ENCODE measurements at regions not wholly inside any gene's neighbourhood (a gene's known extent, or its start where the extent isn't known, plus 50 kb on each side); places are given as distances from the start of the nearest gene placed in this dataset.

- DNase-seq (ENCODE audit: low spot score): no peak
- H3K27ac ChIP-seq: no peak overlapping the region
- TF ChIP-seq, protein P1, sequence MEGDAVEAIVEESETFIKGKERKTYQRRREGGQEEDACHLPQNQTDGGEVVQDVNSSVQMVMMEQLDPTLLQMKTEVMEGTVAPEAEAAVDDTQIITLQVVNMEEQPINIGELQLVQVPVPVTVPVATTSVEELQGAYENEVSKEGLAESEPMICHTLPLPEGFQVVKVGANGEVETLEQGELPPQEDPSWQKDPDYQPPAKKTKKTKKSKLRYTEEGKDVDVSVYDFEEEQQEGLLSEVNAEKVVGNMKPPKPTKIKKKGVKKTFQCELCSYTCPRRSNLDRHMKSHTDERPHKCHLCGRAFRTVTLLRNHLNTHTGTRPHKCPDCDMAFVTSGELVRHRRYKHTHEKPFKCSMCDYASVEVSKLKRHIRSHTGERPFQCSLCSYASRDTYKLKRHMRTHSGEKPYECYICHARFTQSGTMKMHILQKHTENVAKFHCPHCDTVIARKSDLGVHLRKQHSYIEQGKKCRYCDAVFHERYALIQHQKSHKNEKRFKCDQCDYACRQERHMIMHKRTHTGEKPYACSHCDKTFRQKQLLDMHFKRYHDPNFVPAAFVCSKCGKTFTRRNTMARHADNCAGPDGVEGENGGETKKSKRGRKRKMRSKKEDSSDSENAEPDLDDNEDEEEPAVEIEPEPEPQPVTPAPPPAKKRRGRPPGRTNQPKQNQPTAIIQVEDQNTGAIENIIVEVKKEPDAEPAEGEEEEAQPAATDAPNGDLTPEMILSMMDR (IDR thresholded peaks at IDR 0.05): no peak
- H3K27me3 ChIP-seq: no peaks in the 10 kb centered on the region
- no peaks in the 10 kb centered on the region for H3K9me3 ChIP-seq
- no peaks in the 10 kb centered on the region for H3K36me3 ChIP-seq
- H3K4me1 ChIP-seq: peaks cover 0 to 9% of the 10 kb centered on the region in 2 donors
- H3K4me3 ChIP-seq: no peak overlapping the region
Measured at GRCh38 chr10:63755441-63755840, 234.2 kb downstream of the REEP3 start.

DNA sequence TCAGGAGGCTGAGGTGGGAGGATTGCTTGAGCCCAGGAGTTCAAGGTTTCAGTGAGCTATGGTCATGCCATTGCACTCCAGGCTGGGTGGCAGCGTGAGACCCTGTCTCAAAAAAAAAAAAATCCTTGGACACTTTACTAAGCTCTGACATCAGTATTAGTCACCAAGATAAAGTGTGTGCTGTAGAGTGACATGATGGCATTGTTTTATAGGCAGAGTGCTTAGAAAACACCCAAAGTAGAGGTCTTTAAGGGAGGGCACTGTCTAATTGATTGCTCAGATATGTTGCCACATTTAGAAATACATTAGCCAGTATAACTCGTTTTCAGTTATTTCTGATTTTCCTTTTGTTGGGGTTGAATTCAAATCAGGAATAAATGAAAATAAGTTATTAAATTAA, 235.9 kb downstream of the REEP3 start:
- no peaks in the 10 kb centered on the region for H3K27me3 ChIP-seq
- no peak overlapping the region for H3K27ac ChIP-seq
- H3K9me3 ChIP-seq: no peaks in the 10 kb centered on the region

GRCh38 chr10:63758080-63758479, 236.9 kb downstream of the REEP3 start:
- TF ChIP-seq, protein P1 (IDR thresholded peaks at IDR 0.05): no peak
- H3K36me3 ChIP-seq: no peaks in the 10 kb centered on the region
- no peaks in the 10 kb centered on the region for H3K9me3 ChIP-seq
- H3K27ac ChIP-seq: no peak overlapping the region
- H3K27me3 ChIP-seq: no peaks in the 10 kb centered on the region
- H3K4me1 ChIP-seq: peaks cover 0 to 15% of the 10 kb centered on the region in 2 donors
- no peak for DNase-seq (ENCODE audit: low spot score)
- no peak overlapping the region for H3K4me3 ChIP-seq

More for the DNA sequence above, 235.9 kb downstream of the REEP3 start:
- no peak for DNase-seq (ENCODE audit: low spot score)
- peaks cover 0 to 15% of the 10 kb centered on the region in 2 donors for H3K4me1 ChIP-seq
- H3K36me3 ChIP-seq: no peaks in the 10 kb centered on the region
- no peak overlapping the region for H3K4me3 ChIP-seq
- TF ChIP-seq, protein P1 (IDR thresholded peaks at IDR 0.05): no peak

- Histone ChIP-seq H3K27me3 (no peaks in the 10 kb centered on the region), H3K9me3 (no peaks in the 10 kb centered on the region), H3K27ac (peak overlapping the region in 1 of 2 donors; percentile 9), H3K4me1 (peaks cover 0 to 15% of the 10 kb centered on the region in 2 donors), H3K36me3 (no peaks in the 10 kb centered on the region), H3K4me3 (no peak overlapping the region)
- DNase-seq (ENCODE audit: low spot score): no peak
- TF ChIP-seq, protein P1 (IDR thresholded peaks at IDR 0.05): no peak
Measured at GRCh38 chr10:63759335-63759734, 238.1 kb downstream of the REEP3 start.

DNA sequence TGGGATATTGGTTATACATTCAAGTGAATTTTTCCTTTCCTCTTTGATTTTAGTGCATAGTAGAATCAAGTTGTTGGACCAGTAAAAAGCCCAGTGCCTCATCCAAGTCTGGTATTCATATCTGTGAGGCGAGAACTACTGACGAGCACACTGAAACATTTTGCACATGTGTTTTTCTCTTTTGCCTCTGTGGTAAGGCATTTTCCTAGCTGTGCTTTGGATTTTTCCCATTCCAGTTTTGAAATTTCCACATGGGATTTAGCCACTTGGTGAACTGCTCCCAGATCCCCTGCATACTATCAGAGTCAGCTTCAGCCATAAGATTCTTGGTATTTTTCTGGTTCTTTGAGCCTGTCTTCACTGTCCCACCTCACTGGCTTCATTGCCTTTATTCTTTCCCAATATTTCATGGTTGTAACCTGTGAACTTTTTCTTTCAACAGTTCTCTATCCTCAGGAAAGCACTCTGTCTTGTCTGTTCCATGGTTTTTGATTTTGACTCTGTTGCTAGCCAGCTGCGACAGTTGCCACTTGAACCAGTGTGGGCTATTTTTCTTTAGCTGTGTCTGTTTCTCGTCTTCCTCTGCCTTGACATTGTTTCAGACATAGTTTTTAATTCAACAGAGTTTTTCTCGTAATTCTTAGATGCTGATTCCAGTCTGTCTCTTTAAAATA, 239.0 kb downstream of the REEP3 start:
- Histone ChIP-seq H3K4me3 (no peak overlapping the region), H3K4me1 (peaks cover 0 to 15% of the 10 kb centered on the region in 2 donors), H3K36me3 (no peaks in the 10 kb centered on the region), H3K27me3 (no peaks in the 10 kb centered on the region), H3K9me3 (no peaks in the 10 kb centered on the region), H3K27ac (peak overlapping the region; percentile 19 to 64)
- DNase-seq (ENCODE audit: low spot score): no peak
- TF ChIP-seq, protein P1 (IDR thresholded peaks at IDR 0.05): no peak

GRCh38 chr10:63760708-63761047, 239.5 kb downstream of the REEP3 start:
- Histone ChIP-seq H3K4me1 (peaks cover 0 to 15% of the 10 kb centered on the region in 2 donors), H3K36me3 (no peaks in the 10 kb centered on the region), H3K4me3 (no peak overlapping the region), H3K9me3 (no peaks in the 10 kb centered on the region), H3K27me3 (no peaks in the 10 kb centered on the region), H3K27ac (peak overlapping the region; percentile 19 to 64)
- TF ChIP-seq, protein P1 (IDR thresholded peaks at IDR 0.05): no peak
- no peak for DNase-seq (ENCODE audit: low spot score)
